NCI-H82 (cell line): ENCODE measurements at regions not wholly inside any gene's neighbourhood (a gene's known extent, or its start where the extent isn't known, plus 50 kb on each side); places are given as distances from the start of the nearest gene placed in this dataset.

Experiments used
- DNase-seq: peaks from one replicate; lab custom pipeline; 2025; lab: John Stamatoyannopoulos, UW

- no peak for DNase-seq
Measured at GRCh38 chr3:30221619-30222018, 384.8 kb upstream of the TGFBR2 start.

GRCh38 chr3:30222441-30222840, 384.0 kb upstream of the TGFBR2 start:
- no peak for DNase-seq

DNA sequence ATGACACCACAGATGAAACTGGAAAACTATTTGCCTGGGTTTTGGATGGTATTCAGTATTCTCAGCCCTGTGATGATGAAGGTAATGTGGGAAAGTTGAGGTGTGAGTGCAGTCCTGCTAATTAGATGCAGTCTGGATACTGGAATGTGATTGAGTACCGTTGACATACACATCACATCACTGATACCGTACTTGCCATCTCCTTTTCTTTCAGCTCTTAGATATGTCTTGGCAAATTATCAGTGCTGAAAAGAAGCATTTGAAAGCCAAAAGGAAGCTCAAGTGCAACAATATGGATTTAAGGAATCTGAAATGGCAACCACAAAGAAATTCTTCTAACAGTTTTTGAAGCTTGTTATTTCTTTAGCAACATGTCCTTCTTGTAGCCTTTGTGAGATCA, 381.4 kb upstream of the TGFBR2 start:
- DNase-seq: no peak

DNA sequence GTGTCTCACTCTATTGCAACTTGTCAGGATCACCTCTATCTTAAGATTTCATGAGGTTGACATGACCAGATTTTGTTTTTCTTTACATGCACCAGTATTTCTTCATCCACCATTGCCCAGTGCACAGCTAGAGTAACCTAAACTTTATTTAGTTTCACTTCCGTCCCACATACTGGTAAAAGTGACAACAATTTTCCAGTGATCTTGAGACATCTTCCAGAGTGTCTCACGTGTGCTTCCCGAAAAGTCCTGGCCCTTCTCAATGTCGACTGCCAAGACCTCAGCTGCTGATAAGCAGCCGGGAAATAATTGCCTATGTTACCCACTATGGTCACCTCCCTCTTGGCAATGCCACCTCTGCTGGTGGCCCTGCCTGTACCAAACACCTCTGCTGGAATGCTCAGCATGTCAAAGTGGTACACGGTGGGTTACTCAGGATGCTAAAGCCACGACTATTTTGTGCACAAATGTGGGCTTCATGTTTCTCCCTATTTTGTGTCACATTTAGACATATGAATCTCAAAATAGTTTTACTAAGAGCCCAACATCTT, 379.7 kb upstream of the TGFBR2 start:
- no peak for DNase-seq

GRCh38 chr3:30227571-30228301, 378.7 kb upstream of the TGFBR2 start:
- no peak for DNase-seq

DNA sequence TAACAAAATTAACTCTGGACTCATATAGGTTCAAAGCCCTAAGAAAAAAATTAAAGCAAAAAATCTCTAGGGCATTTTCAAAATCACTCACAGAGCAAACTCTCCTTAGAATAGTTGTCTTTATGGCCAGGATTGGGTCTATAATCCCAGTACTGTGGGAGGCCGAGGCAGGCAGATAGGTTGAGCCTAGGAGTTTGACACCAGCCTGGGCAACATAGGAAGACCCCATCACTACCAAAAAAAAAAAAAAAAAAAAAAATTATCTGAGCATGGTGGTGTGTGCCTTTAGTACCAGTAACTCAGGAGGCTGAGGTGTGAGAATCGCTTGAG, 378.1 kb upstream of the TGFBR2 start:
- DNase-seq: no peak

- DNase-seq: peak; percentile 19
Measured at GRCh38 chr3:30231277-30232141, 374.9 kb upstream of the TGFBR2 start.

GRCh38 chr3:30232142-30232541, 374.3 kb upstream of the TGFBR2 start:
- DNase-seq: no peak

GRCh38 chr3:30233913-30234646, 372.3 kb upstream of the TGFBR2 start:
- DNase-seq: no peak

DNA sequence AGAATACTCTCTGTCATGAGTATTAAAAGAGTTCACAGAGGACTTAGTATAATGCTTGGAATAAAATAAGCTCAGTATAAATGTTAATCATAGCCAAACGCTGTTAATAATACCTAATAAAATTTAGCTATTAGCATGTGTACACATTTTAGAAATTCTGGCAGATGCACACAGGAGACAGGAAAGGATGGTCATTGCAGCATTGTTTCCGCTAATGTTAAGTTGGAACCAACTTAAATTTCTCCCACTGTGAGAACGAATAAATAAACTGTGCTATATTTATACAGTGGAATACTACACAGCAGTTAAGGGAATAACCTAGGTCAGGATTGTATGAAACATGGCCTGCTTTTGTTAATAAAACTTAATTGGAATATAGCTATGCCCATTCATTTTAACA, 370.4 kb upstream of the TGFBR2 start:
- no peak for DNase-seq

DNA sequence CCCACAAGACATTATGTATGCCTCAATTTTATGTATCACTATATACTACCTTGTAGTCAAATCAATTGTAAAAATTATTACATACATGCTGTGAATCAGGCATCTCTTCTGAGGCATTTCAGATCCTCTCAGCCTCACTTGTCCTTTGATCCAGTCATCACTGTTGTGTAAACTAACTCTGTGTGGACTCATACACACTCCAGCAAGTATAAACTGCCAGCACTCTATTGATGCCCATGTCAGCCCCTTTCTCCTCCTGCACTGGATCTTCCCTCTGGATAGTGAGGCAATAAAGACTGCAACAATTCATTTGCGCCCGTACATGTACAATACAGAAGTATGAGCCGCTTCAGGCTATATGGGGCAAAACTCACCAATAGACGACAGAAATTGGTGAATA, 364.7 kb upstream of the TGFBR2 start:
- DNase-seq: no peak

DNA sequence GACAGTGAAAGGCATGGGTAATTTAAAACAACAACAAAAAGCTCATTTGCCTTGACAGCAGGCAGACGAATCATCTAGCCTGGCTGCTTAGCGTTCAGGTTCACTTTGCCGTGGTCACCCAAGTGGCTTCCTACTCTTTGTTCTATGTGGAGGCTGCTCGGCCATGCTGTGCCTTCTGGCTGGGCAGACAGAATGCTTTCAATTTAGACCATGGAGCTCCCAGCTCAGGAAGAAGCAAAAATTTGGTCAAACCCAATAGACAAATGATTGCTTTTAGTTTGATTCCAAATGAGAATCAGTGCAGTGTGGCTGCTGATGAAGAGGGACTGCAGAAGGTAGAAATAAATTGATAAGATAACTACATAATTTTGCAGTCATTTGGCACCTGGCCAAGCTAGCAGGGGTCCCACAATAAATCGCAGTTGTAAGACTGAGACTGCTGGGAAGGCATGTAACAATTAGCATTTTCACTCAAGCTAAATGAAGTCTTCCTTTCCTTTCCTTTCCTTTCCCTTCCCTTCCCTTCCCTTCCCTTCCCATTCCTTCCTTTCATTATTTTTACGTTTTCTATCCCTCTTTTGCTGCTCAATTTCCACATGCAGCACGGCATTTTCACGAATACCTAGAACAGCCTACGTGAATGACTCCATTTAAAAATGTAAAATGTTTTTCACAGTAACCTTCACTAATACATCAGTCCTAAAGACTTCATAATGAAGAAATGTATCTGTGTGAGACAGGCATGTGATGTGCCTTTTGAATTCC, 360.4 kb upstream of the TGFBR2 start:
- DNase-seq: no peak

DNA sequence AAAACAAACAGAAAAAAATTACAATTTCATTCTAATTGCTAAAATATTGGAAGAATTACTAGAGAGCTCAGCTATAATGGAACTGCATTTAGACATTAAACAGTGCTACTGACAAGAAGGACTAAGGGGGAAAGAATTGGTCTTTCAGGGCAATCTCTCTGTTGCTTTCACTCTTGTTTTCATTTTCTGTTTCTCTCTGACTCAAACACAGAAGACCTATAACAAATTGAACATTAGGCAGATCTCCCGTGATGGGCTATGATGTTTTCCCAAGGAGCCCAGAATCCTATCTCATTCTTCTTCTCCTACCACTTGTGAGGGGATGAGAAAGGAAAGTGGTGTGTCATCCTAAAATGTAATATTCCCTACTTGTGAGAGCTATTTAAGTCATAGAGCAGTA, 358.0 kb upstream of the TGFBR2 start:
- no peak for DNase-seq

DNA sequence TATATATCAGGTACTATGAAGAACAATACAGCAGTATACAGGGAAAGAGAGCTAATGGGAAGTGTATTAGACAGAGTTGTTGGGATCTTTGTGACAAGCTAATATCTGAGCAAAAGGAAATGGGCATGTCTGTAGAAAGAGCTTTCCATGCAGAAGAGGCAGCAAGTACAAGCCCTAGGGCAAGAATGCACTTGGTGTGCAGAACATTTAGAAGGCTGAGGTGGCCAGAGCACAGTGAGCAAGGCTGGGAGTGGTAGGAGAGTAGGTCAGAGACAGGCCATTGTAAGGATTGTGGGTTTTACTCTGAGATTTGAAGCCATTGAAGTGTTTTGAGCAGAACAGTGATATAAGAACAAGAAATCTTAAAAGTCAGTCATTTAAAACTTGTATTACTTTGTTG, 353.9 kb upstream of the TGFBR2 start:
- DNase-seq: no peak

DNA sequence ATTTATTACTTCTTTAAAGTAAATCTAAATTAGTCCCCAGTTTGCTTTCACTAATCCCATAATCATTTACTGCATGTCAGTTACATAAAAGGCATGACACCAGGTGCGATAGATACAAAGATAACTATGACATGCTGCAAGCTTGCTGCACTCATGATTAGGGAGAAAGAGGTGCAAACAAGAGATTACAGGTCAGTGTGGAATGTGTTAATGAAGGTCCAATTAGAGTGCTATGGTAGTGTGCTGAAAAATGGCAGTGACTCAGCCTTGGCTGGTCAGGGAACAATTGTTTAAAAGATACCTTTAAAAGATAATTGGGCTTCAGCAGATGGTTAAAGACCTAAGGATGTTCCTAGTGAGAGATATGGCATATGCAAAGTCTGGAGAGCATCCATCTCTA, 352.6 kb upstream of the TGFBR2 start:
- no peak for DNase-seq

- DNase-seq: no peak
Measured at GRCh38 chr3:30256474-30256873, 349.9 kb upstream of the TGFBR2 start.

DNA sequence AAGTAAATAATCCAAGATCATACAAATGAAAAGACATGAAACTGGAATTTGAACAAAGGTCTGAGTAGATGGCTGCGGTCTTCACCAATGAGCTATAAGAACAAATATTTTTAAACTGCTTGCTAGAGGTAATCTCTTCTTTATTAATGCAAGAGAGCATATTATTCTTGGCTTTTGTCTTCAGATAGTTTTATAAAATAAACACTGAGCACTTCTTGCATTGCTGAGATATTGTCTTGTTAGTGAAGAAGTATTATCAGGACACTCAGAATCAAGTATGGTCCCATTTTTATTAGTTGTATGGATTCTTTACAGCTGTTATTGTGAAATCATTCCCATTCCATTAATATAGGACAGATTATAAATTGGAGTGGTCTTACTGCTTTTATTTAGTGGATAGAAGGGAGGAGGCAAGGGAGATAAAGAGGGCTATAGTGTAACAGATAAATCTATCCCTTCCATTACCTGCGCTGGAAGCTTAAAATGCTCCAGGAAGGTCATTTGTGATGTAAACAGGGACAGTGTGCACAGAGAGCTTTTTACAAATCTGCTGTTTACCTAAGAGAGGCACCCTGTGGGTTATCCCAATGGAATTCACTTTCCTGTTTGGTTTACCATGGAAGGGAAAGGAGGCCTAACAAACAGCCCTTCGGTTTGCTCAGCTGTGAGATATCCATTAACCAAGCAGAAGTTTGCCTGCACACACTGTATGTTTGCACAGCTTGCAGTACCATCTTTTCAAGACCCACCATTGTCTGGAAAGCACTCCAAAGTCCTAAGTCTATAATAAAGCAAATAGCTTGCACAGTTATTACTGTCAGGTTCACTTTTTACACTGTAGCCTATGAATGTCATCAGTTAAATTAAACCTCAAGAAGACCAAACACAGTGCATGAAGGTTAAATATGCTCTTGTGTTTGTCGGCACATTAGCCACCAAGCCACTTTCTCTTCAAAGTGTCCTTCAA, 347.7 kb upstream of the TGFBR2 start:
- no peak for DNase-seq

- no peak for DNase-seq
Measured at GRCh38 chr3:30259730-30260129, 346.7 kb upstream of the TGFBR2 start.

DNA sequence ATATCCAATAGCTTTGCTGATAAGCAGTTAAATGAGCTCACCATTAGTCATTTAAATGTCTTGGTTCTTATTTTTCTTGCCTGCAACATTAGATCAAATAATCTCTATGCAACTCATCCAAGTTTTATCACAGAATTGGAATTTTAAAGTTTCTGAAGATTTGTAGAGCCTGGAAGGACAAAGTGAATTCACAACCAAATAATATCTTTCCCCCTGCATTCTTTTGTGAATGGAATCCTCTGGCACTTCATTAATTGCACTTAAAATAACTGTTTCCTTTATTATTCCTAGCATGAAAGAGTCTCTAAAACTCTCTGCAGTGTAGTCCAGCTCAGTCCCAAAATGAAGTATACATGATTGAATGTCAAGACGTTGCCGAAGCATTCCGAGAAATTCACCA, 345.6 kb upstream of the TGFBR2 start:
- no peak for DNase-seq

GRCh38 chr3:30263238-30263924, 343.0 kb upstream of the TGFBR2 start:
- no peak for DNase-seq
